ENCODE measurements at regions not wholly inside any gene's neighbourhood (a gene's known extent, or its start where the extent isn't known, plus 50 kb on each side); places are given as distances from the start of the nearest gene placed in this dataset.

- DNase-seq (no peak), ATAC-seq (no peak)
- Histone ChIP-seq H3K27ac (no peak overlapping the region), H3K9me3 (no peaks in the 10 kb centered on the region), H3K27me3 (ENCODE audit: insufficient read depth in 3 of 3, low read length in 2 of 3) (no peaks in the 10 kb centered on the region), H3K4me3 (no peak overlapping the region), H3K4me1 (no peaks in the 10 kb centered on the region), H3K36me3 (ENCODE audit: insufficient read depth in 1 of 2, low read depth in 1 of 2) (no peaks in the 10 kb centered on the region)
- intact Hi-C loops (cut with DNase I): no loop called here
- WGBS, 3 donors: 64 to 80% (median 73%) methylated on average over 5 of the region's 5 CpGs
- TF ChIP-seq, protein P1, sequence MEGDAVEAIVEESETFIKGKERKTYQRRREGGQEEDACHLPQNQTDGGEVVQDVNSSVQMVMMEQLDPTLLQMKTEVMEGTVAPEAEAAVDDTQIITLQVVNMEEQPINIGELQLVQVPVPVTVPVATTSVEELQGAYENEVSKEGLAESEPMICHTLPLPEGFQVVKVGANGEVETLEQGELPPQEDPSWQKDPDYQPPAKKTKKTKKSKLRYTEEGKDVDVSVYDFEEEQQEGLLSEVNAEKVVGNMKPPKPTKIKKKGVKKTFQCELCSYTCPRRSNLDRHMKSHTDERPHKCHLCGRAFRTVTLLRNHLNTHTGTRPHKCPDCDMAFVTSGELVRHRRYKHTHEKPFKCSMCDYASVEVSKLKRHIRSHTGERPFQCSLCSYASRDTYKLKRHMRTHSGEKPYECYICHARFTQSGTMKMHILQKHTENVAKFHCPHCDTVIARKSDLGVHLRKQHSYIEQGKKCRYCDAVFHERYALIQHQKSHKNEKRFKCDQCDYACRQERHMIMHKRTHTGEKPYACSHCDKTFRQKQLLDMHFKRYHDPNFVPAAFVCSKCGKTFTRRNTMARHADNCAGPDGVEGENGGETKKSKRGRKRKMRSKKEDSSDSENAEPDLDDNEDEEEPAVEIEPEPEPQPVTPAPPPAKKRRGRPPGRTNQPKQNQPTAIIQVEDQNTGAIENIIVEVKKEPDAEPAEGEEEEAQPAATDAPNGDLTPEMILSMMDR (IDR thresholded peaks at IDR 0.05): no peak
Measured at GRCh38 chr10:2745666-2746065, 321.7 kb upstream of the PFKP start.

DNA sequence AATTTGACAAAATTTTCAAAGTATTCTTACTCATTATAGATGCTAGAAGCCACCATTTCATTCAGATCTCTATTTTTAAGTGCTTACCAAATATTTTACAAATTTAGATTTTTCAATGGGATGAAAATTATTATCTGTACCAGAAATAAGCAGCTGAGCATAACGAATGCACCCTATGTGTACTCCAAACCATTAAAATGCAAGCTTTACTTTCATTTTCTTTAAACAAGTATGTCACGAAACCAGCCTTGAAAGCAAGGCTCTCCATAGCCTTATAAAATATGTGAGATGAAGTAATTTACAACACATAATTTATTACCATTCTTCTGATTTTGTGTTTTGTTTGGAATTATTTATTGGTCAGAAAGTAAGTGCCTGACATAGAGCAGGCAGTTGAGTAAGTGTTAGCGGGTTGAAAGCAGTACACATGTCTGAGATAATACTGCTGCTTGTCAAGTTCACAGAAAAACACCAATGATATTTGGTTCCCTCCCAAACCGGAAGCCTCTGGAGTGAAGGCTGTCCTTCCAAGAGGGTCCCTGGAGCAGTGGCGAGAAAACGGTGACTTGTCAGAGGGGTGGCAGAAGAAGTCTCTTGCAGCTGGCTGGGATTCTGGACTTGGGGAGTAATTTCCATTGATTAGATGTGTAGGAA, 322.7 kb upstream of the PFKP start:
- Histone ChIP-seq H3K4me3 (peak overlapping the region; percentile 47), H3K27ac (no peak overlapping the region), H3K27me3 (ENCODE audit: insufficient read depth in 3 of 3, low read length in 2 of 3) (no peaks in the 10 kb centered on the region), H3K36me3 (ENCODE audit: insufficient read depth in 1 of 2, low read depth in 1 of 2) (no peaks in the 10 kb centered on the region), H3K9me3 (no peaks in the 10 kb centered on the region), H3K4me1 (no peaks in the 10 kb centered on the region)
- intact Hi-C loops (cut with DNase I): no loop called here
- DNase-seq: no peak
- TF ChIP-seq, protein P1 (IDR thresholded peaks at IDR 0.05): no peak
- ATAC-seq: no peak
- 29 to 35% (median 34%) methylated on average over 6 of the region's 6 CpGs for WGBS, 3 donors

GRCh38 chr10:2734603-2735002, 332.7 kb upstream of the PFKP start:
- DNase-seq (no peak), ATAC-seq (no peak)
- no peak overlapping the region for H3K4me3 ChIP-seq
- intact Hi-C loops (cut with DNase I): no loop called here
- 79 to 82% (median 81%) methylated on average over 19 of the region's 19 CpGs for WGBS, 3 donors
- no peaks in the 10 kb centered on the region for H3K9me3 ChIP-seq
- TF ChIP-seq, protein P1 (IDR thresholded peaks at IDR 0.05): no peak
- no peaks in the 10 kb centered on the region for H3K36me3 ChIP-seq (ENCODE audit: insufficient read depth in 1 of 2, low read depth in 1 of 2)
- H3K27ac ChIP-seq: no peak overlapping the region
- no peaks in the 10 kb centered on the region for H3K27me3 ChIP-seq (ENCODE audit: insufficient read depth in 3 of 3, low read length in 2 of 3)
- H3K4me1 ChIP-seq: no peaks in the 10 kb centered on the region

DNA sequence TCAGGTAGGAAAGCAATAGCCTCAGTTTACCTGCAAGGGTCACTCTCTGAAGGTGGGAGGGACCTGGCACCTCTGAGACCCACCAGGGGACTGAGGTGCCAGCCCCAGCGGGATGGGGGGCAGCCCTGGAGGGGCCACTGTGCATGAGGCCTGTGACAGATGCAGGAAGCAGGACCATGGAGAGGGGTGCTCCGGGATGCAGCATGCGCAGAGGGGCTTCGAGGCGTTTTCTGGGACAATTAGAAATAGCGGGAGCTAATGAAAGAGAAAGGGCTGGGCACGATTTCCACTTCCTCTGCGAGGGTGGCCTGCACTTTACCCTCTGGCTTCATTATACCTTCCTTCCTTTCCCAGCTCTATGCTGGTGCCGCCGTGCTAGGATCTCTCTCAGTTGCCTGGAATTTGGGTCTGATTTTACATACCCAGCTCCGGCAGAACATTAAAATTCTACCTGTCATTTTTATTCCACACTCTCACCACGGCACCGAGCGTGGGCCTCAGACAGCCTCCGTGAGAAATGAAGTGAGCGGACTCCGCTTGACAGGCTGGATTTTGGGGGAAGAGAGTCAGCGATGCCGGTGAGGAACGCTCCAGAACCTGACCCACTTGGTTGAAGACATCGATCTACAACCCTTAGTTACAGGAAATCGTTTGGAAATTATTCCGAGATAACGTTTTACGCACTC, 333.9 kb upstream of the PFKP start:
- no peak overlapping the region for H3K27ac ChIP-seq
- ATAC-seq: no peak
- no peaks in the 10 kb centered on the region for H3K4me1 ChIP-seq
- 88 to 89% (median 89%) methylated on average over 25 of the region's 25 CpGs for WGBS, 3 donors
- H3K4me3 ChIP-seq: no peak overlapping the region
- H3K9me3 ChIP-seq: no peaks in the 10 kb centered on the region
- DNase-seq: no peak
- H3K27me3 ChIP-seq (ENCODE audit: insufficient read depth in 3 of 3, low read length in 2 of 3): no peaks in the 10 kb centered on the region
- intact Hi-C loops (cut with DNase I): no loop called here
- H3K36me3 ChIP-seq (ENCODE audit: insufficient read depth in 1 of 2, low read depth in 1 of 2): no peaks in the 10 kb centered on the region
- TF ChIP-seq, protein P1 (IDR thresholded peaks at IDR 0.05): no peak
